Effector CD4-positive, alpha-beta T cell (primary cell): ENCODE measurements at regions not wholly inside any gene's neighbourhood (a gene's known extent, or its start where the extent isn't known, plus 50 kb on each side); places are given as distances from the start of the nearest gene placed in this dataset.
"Not testable (repeated sequence)": the region's sequence is repeated elsewhere in the genome, so short reads cannot be mapped to it uniquely, and the experiment has no call there.

Experiments used
- DNase-seq: peaks from one replicate; pipeline ENCODE4 v3.0.0-alpha.2; 2020

DNA sequence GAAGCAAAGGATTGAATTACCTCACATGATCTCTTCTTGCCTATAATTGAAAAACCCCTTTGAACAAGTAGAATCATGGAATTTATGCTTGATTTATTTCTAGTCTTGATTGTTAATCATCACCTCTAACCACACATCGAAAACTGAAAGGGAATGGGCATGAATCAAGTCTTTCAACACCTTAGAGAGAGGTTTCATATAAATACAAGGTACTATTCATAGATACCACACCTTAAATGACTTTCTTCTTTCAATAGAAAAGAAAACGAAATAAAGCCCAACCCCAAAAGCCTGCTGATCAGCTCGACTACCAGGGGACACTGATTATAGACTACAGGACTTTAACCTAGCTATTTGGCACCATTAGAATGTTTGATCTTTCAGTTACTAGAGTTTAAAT lies 128.6 kb upstream of the PTPRZ1 start:
- no peak for DNase-seq

DNA sequence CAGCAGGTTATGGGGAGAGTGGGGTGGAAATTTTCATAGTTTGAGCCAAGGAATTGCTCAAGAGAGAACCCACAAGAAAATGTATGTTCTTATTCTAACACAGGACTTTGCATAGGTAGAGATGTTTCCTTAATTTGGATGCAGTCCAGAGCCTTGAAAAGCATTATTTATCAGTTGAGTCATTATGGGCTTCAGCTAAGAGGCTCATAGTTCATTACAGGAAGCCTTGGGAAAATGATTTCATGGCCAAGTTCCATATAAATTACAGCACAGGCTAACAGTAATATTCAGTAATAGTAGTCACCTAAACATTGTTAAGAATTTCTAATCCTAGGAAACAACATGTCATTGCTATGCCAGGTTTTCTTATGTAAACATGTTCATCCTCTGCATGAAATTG lies 131.1 kb upstream of the PTPRZ1 start:
- no peak for DNase-seq

DNA sequence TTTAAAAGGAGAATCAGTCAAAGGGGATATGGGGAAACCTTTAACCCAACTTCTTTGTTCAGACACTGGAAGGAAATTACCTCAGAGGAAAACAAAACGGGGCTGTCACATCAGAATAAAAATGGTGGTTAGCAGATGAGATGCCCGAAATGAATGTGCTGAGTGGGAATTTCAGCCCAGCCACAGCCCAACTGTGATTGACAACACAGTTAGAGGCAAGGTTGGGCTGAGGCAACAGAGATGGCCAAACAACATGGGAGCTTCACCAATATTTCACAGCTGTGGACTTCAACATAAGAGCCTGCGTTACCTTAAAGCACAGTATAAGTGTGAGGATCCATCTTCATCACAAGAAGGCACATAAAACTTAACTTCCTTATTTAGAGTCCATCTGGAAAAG lies 133.5 kb upstream of the PTPRZ1 start:
- DNase-seq: no peak

DNA sequence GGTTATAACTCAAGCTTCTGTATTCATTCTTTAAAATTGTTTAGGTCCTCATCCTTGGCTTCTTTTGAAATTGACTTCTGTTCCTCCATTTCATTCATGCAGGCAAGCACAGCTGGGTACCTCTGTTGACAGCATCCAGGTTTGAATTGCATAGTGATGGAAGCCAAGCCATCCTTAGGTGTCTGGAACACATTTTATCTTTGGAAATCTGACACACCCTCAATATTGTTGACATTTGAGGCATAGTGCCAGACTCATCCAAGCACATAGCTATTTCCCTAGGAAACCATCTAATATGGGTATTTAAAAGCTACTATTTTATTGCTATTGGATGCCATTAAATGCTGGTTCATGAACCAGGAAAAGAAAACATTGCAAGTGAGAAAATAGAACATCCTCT lies 142.1 kb upstream of the PTPRZ1 start:
- DNase-seq: no peak

DNA sequence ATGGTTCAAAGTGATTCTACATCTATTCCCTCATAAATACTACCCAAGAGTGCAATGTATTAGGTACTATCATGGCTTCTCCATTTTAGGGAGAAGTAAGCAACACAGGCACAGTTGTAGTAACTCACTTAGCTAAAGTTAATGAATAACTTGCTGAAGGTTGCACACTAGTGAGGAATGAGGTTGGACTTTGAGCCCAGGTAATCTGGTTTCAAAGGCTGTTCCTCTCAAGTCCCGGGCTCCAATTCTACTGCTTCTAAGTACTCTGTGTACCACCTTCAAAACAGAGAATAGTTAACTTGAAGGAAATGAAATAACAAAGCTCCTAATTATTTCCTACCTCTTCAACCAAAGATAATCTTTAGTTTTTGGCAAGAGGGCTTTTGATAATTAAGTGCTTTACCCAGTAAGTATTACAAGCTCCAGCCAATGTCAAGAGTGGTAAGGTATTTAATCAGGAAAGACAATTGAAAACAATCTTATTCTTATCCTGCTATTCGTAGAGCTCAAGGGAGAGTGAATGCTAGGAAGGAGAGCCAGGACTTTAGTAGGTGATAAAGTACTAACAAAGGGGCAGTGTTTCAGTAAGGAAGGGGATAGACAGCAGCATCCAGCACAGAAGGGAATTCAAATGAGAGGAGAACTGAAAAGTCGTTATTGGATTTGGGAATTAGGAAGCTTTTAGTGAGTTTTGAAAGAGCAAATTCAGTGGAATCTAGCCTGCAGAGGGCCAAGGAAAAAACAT lies 158.2 kb upstream of the PTPRZ1 start:
- no peak for DNase-seq

DNA sequence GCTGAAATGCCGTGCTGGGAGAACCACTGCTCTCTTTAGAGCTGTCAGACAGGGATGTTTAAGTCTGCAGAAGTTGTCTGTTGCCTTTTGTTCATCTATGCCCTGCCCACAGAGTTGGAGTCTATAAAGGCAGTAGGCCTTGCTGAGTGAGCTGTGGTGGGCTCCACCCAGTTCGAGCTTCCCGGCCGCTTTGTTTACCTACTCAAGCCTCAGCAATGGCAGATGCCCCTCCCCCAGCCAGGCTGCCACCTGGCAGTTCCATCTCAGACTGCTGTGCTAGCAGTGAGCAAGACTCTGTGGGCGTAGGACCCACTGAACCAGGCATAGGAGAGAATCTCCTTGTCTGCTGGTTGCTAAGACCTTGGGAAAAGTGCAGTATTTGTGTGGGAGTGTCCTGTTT lies 160.0 kb upstream of the PTPRZ1 start:
- not testable (repeated sequence) for DNase-seq

DNA sequence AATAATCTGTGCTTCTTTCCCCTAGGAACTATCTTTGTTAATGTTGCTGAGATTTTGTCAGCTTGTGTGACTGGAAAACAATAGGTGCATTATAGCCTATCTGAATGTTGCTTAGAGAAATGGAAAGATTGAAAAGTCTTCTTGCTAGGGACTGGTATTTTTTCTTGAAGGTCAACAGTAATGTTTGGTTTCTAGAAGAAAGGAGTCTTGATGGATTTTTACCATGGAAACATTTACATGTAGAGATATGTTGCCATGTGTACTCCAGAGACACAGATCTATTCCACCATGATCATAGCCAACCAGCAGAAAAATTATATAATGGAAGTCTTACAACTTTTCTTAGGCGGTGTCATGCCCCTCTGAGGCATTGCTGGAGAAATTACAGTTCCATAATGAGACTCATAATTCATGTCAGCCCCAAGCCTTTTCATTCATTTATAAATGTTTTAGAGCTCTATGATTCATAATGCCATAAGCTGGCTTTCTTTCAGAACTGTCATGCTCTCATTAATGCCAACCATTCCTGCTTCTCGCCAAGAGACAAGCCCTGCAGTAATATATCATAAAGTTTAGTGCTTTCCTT lies 175.1 kb upstream of the PTPRZ1 start:
- DNase-seq: no peak

DNA sequence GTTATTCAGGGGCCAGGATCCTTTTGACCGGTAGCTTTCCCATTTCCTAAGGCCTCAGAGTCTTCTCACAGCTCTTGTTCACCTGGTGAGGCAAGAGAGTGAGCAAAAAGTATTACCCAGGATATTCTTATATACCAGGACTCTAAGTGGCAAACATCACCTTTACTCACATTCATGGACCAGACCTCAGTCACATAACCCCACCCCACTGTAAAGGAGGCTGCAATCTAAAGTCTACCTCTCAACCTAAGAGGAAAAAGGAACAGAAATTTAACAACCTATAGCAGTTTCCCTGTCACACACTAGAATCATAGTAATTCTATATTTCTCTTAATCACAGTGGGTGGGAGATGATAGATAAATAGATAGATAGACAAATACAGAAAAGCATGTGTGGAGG lies 176.0 kb upstream of the PTPRZ1 start:
- DNase-seq: no peak

DNA sequence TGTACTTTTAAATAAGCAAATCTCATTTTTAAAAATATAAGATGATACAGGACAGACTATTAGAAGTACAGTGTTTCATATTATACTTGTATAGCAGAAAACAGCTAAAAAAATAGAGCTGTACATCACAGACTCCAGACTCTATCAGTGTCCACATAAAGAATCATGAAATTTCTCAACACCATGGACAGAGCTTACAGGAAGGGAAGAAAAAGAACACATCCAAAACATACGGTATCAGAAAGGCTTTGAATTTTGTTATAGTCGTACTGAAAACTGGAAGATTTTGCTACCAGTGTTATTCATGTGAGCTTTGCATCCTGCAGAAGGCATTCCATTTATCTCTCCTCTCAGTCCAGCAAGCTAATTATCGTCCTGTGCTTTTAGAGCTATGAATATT lies 183.2 kb upstream of the PTPRZ1 start:
- DNase-seq: no peak

DNA sequence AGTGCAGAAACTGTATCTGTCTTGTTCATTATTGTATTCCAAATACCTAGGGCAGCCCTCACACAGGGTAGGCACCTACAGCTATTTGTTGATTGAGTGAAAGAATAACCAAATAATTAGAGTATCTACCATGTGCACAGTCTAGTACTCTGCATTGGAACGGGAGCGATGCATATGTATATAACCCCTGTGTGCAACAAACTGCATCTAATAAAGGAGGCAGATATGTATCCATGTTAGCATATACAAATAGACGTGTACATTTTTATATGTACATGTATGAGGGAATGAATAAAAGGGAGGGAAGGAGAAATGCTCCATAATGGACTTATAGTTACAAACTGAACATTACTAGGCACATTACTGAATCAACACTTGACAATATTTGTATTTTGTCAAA lies 191.3 kb upstream of the PTPRZ1 start:
- DNase-seq: no peak

DNA sequence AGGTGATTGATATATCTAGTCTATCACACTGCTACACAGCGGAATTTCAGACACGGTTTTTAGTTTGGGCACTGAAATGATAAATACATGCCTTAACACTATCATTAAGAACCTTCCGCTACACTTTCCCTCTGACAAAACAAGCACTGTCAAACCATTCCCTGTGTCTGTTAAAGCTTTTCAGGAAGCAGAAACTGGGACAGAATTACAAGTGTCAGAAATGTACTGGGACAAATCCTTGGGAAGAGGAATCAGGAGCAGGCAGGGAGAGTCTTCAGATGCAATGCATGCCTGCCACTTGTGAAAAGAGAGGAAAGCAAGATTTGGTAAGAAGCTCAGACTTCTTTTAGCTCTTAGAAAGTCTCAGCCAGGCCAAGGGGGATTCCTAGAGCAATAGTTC lies 196.8 kb upstream of the PTPRZ1 start:
- DNase-seq: no peak

DNA sequence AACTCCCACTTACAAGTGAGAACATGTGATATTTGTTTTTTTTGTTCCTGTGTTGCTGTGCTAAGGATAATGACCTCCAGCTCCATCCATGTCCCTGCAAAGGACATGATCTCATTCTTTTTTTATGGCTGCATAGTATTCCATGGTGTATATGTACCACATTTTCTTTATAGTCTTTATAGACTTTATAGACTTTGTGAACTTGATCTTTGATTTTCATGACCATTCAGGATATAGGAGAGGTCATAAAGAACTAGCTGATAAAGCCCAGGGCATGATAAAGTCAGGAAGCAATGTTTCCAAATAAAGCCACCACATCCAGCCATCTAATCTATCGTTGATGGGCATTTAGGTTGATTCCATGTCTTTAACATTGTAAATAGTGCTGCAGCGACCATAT lies 198.5 kb upstream of the PTPRZ1 start:
- not testable (repeated sequence) for DNase-seq

DNA sequence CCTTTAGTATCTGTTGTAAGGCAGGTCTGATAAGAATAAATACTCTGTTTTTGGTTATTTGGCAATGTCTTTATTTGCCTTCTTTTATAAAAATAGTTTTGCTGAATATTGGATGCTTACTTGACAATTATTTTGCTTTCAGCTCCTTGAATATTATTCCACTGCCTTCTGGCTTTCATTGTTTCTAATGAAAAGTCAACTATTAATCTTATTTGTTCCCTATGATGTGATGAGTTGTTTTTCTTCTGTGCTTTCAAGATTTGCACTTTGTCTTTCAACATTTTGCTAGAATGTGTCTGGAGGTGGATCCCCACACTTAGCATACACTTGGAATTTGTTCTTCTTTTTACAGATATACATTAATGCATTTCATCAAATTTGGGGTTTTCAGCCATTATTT lies 203.8 kb upstream of the PTPRZ1 start:
- DNase-seq: no peak

DNA sequence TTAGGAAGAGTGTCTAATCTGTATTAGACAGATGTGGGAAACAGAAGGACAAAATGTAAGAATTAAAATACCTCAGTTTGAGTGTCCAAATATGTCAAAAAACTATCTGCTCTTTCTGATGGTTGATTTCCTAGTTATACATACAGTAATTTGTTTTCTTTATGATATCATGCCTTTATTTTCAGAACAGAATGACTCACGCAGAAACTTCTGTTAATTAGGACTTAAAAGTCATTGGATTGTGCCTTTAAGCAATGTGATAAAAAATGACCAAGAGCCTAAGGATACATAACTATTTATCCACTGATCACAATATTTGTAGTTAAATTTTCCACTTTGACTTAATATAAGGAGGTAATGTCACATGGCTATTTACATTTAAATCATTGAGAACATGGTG lies 206.7 kb upstream of the PTPRZ1 start:
- DNase-seq: no peak

DNA sequence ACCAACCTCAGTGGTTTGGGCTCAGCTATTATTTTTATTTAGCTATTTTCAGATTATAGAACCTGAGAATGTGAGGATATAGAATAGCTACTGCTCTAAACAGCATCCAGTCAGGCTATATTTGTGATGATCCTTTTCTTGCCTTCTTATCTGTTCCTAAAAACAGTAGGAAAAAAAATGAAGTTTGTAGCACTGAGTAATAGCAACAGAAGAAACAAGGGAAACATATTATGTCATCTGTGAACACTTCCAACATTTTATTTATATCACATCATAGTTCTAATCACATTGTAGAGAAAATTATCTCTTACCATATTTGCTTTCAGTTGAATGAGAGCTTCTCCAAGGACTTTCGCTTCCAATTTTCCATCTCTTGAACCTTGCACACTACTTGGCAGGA lies 229.6 kb upstream of the PTPRZ1 start:
- no peak for DNase-seq

DNA sequence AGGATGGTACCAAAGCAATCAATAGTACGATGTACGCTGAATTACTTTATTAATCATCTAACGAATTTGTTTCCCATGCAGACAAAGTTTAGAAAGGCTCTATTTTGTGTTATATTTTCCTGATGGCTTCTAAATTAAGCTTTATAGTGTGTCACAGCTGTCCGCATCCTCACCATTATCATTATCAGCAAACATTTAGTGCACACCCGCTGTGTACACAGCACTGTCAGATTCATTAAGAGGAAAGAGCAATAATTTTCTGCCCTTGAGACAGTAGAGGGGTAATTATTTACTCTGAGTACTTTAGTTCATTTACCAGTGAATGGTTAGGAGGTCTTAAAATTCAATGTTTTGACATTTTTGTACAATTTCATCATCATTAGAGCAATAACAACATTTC lies 233.3 kb upstream of the PTPRZ1 start:
- no peak for DNase-seq

DNA sequence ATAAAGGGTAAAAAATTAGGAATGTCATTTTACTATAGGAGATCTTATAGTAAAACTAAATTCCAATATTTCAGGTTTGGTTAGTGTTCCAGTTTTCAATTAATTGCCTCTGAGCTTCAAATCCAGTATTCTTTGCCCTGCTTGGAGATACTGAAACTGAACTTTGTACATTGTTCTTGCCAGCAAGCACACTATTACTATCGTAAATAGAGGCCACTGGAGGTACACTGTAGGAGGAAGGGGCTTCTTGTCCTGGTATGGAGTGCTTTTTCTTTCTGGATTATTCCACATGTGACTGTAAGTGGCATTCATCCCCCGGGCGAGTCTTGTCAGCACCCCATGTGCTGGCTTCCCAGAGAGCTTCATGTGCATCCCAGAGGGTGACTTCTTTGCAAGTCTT lies 234.7 kb upstream of the PTPRZ1 start:
- no peak for DNase-seq

DNA sequence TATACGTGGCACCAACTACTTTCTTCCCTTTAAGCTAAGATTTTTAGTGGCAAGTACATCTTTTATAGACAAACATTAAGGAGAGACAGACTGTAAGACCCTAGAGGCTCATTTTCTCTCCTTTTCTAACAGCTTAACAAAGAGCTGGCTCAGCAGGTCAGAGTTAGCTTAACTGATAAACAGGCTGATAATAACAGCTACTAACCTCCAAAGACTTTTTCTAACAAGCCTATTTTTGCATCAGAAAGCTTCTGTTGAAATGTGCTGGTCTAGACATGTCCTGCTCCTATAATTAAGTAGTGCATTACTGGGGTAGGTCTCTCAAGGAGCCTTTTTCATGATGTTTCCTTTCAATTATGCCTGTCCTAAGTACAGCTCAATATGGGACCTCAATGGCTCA lies 238.2 kb upstream of the FAM3C start:
- no peak for DNase-seq

DNA sequence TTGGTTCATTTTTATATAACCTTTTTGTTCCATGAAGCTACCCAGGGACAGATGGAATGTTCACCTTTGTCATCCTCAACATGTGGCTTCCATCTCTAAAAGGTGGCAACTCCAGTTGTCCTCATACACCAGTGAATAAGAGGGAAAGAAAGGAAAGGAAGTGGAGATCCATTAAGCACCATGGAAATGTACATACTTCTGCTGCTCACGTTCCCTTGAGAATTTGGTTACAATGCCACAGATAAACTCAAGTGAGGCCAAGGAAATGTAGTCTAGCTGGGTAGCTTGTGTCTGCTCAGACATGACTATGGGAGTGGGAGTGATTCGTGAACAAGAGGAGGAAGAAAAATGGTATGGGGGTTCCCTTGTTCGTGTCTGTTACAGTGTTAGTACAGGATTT lies 237.1 kb upstream of the FAM3C start:
- no peak for DNase-seq

DNA sequence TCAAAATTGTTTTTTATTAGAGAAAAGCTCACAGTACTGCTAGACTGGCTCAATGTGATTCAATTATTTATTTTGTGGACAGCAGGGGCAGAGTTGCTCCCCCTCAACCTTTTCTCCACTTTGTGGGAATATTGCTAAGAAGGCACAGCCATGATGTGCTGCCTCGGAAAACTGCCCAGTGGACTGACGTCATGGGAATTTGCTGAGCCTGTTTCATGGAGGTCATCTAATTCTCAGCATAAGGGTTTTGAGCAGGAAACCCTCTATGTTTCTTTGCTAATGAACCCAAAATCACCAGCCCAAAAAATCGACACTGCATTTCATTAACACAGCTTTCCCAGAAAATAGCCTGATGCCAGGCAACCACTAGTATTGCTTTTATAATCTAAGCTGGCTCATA lies 228.8 kb upstream of the FAM3C start:
- no peak for DNase-seq

DNA sequence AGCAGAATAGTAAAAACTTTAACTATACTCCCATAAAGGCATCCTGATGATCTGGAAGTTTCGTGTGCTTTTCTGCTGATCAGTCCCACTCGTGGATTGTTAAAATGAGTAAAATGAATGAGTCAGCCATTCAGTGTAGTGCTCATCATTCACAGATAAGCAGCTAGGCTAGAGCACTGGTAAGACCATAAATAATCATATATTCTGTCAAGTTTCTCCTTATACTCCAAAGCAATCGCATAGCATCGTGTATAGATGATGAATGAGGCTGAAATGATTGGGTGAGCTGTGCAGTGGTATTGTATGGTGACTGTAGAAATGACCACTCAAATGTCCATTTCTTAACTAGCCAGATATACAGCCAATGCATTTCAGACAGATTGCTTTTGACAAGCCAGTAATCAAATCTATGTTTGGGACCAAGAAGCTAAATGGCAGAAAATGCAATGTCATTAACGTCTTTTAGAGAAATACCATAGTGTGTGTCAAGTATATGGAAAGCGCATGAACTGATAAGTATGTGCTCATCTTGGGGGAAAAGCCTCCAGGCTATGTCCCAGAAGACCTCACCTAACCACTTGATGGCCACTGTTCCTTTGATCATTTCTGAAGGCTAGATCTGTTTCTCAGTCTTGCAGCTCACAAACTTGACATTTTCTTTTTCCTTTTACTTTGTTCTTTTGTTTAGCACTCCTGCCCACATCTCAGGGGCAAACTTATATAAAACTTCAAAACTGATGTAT lies 227.2 kb upstream of the FAM3C start:
- DNase-seq: no peak

DNA sequence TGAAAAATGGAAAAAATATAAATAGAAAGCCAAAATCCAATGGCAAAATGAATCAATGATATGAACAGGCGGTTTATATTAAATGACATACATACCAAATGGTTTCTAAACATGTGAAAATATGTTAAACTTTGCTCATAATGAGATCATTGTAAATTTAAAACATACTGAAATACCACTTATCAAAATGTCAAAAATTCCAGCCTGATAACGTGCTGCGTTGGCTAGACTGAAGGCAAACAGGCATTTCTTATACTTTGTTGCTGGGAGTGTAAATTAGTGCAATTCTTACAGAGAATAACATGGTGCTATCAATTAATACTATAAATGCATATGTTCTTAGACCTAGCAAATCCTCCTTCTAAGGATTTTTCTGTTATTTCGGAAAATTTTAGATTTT lies 225.8 kb upstream of the FAM3C start:
- DNase-seq: no peak

DNA sequence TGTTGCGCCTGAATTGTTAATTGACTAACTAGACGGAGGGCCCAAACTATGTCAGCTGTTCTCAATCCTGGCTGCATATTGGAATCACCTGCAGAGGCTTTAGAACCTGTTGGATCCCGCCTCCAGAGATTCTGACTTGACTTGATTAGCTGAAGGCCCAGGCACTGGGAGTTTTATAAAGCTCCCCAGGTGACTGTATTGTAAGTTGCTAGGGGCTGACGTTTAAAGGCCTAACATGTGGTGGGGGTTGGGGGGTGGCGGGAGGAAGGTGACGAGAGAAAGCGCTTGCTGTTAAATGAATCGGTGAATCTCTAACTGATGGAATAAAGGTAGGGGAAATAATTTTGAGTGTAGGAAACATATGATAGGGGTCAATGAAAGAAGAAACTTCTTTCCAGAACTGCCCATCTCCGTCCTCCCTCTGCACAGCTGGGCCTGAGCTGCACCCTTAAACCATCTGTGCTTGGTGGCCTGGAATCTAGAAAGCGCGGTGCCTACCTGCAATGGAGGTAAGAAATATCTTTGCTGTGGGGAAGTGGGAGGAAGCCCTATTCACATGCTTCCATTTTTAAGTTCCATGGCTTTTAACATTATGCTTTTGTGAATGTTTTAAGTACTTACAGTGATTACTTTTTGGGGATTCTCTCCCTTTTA lies 225.0 kb upstream of the FAM3C start:
- no peak for DNase-seq

DNA sequence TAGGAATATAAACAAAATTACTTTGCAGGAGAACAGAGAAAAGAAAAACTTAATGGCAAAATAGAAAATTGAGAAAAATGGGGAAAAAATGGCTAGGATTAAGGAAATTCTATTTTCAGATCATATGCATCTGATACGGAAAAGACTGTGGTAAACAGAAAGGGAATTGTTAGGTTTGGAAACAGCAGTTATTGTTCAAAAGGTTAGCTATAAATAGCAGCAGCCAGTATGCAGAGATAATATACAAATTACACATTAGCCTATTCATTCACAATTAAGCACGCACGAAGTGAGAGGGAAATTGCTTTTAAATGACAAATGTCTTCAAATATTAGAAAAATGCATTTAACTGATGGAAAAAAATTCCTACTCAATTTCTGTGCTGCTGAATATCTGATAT lies 224.1 kb upstream of the FAM3C start:
- no peak for DNase-seq
